ENCODE measurements at regions not wholly inside any gene's neighbourhood (a gene's known extent, or its start where the extent isn't known, plus 50 kb on each side); places are given as distances from the start of the nearest gene placed in this dataset.

GRCh38 chr2:71905205-71905604, 242.5 kb downstream of the CYP26B1 start:
- TF ChIP-seq POLR2AphosphoS5 (IDR thresholded peaks at IDR 0.05) (no peak), CTCF (IDR thresholded peaks at IDR 0.05 in 8 of 11, conservative IDR thresholded peaks at IDR 0.05 in 3 of 11) (no peak)

Measured in spleen (tissue), 7 donors.